Activated CD4-positive, alpha-beta memory T cell treated with anti-CD3 and anti-CD28 coated beads for 36 hours (primary cell): ENCODE measurements at regions not wholly inside any gene's neighbourhood (a gene's known extent, or its start where the extent isn't known, plus 50 kb on each side); places are given as distances from the start of the nearest gene placed in this dataset.
"Not testable (repeated sequence)": the region's sequence is repeated elsewhere in the genome, so short reads cannot be mapped to it uniquely, and the experiment has no call there.

Source experiments
- CTCF ChIA-PET: fragments of 350-600 bp; sonication (Branson Sonifier 250); formaldehyde crosslinking; loops from one replicate; lab custom pipeline; 2021; ENCODE audit warnings: antibody characterized with exemption, inconsistent platforms; lab: Charles Lee
- POLR2A ChIA-PET: fragments of 350-600 bp; sonication (Branson Sonifier 250); formaldehyde crosslinking; loops from one replicate; lab custom pipeline; 2021; ENCODE audit warnings: antibody characterized with exemption; lab: Charles Lee
- DNase-seq: peaks from one replicate; pipeline ENCODE4 v3.0.0-alpha.2; 2020
- H3K27ac Mint-ChIP-seq: one replicate; pipeline ENCODE4 v1.8.0; 2021; ENCODE audit warnings: mixed read lengths
- H3K27me3 Mint-ChIP-seq: one replicate; pipeline ENCODE4 v1.8.0; 2021; ENCODE audit warnings: mixed read lengths
- H3K36me3 Mint-ChIP-seq: one replicate; pipeline ENCODE4 v1.8.0; 2021; ENCODE audit warnings: mixed read lengths
- H3K4me1 Mint-ChIP-seq: one replicate; pipeline ENCODE4 v1.8.0; 2021; ENCODE audit warnings: low read depth, mixed read lengths
- H3K4me3 Mint-ChIP-seq: one replicate; pipeline ENCODE4 v1.8.0; 2021; ENCODE audit warnings: mild to moderate bottlenecking, mixed read lengths
- H3K9me3 Mint-ChIP-seq: one replicate; pipeline ENCODE4 v1.8.0; 2021; ENCODE audit warnings: mixed read lengths
- intact Hi-C: fragments of 100-400 bp; cut with micrococcal nuclease; formaldehyde crosslinking; loops from one replicate; pipeline ENCODE4 v1.15.1; 2023

- DNase-seq, CTCF ChIA-PET, H3K9me3 Mint-ChIP-seq, H3K27me3 Mint-ChIP-seq, H3K36me3 Mint-ChIP-seq, H3K27ac Mint-ChIP-seq, POLR2A ChIA-PET, intact Hi-C loops, H3K4me1 Mint-ChIP-seq: not testable (repeated sequence)
- H3K4me3 Mint-ChIP-seq = peak overlapping the region; percentile 29
Measured at GRCh38 chr10:117838500-117839498, 207.9 kb downstream of the RAB11FIP2 start.

GRCh38 chr10:117856426-117856825 lies 190.3 kb downstream of the RAB11FIP2 start:
- H3K36me3 Mint-ChIP-seq, H3K4me3 Mint-ChIP-seq, CTCF ChIA-PET, DNase-seq, intact Hi-C loops, H3K4me1 Mint-ChIP-seq, POLR2A ChIA-PET, H3K27ac Mint-ChIP-seq, H3K9me3 Mint-ChIP-seq: not testable (repeated sequence)
- H3K27me3 Mint-ChIP-seq = peaks cover 14% of the 10 kb centered on the region

- CTCF ChIA-PET = no interaction called here
- Mint-ChIP-seq H3K27ac (no peak overlapping the region), H3K27me3 (peaks cover 15% of the 10 kb centered on the region), H3K4me1 (no peaks in the 10 kb centered on the region), H3K4me3 (no peak overlapping the region), H3K36me3 (no peaks in the 10 kb centered on the region), H3K9me3 (no peaks in the 10 kb centered on the region)
- DNase-seq = no peak
- intact Hi-C loops = no loop called here
- POLR2A ChIA-PET = no interaction called here
Measured at GRCh38 chr10:117860135-117860534, 186.6 kb downstream of the RAB11FIP2 start.

GRCh38 chr10:117860823-117861222 lies 185.9 kb downstream of the RAB11FIP2 start:
- intact Hi-C loops = no loop called here
- Mint-ChIP-seq H3K4me3 (no peak overlapping the region), H3K4me1 (no peaks in the 10 kb centered on the region), H3K27ac (no peak overlapping the region), H3K36me3 (no peaks in the 10 kb centered on the region), H3K9me3 (no peaks in the 10 kb centered on the region), H3K27me3 (peaks cover 13% of the 10 kb centered on the region)
- ChIA-PET POLR2A (no interaction called here), CTCF (no interaction called here)
- DNase-seq = no peak

GRCh38 chr10:117861329-117861728 lies 185.4 kb downstream of the RAB11FIP2 start:
- no peak overlapping the region for H3K4me3 Mint-ChIP-seq
- no peak for DNase-seq
- intact Hi-C loops = no loop called here
- H3K27ac Mint-ChIP-seq = no peak overlapping the region
- H3K4me1 Mint-ChIP-seq = no peaks in the 10 kb centered on the region
- H3K9me3 Mint-ChIP-seq = no peaks in the 10 kb centered on the region
- no peaks in the 10 kb centered on the region for H3K36me3 Mint-ChIP-seq
- CTCF ChIA-PET = no interaction called here
- peaks cover 16% of the 10 kb centered on the region for H3K27me3 Mint-ChIP-seq
- POLR2A ChIA-PET = no interaction called here

- Mint-ChIP-seq H3K9me3 (no peaks in the 10 kb centered on the region), H3K36me3 (no peaks in the 10 kb centered on the region), H3K27me3 (peaks cover 7% of the 10 kb centered on the region), H3K27ac (no peak overlapping the region), H3K4me3 (no peak overlapping the region), H3K4me1 (no peaks in the 10 kb centered on the region)
- ChIA-PET POLR2A (no interaction called here), CTCF (interaction anchor here (0.6 kb wide), 1 partner anchor 303 kb away, joined by 3 read pairs; no protein-coding TSS in a partner anchor)
- no peak for DNase-seq
- intact Hi-C loops = no loop called here
Measured at GRCh38 chr10:117863771-117864170, 183.0 kb downstream of the RAB11FIP2 start.

GRCh38 chr10:117865945-117866344 lies 180.8 kb downstream of the RAB11FIP2 start:
- intact Hi-C loops = no loop called here
- ChIA-PET CTCF (no interaction called here), POLR2A (no interaction called here)
- Mint-ChIP-seq H3K9me3 (no peaks in the 10 kb centered on the region), H3K27ac (no peak overlapping the region), H3K4me3 (no peak overlapping the region), H3K36me3 (no peaks in the 10 kb centered on the region), H3K27me3 (peaks cover 5% of the 10 kb centered on the region), H3K4me1 (no peaks in the 10 kb centered on the region)
- DNase-seq = no peak

GRCh38 chr10:117868151-117868550 lies 178.6 kb downstream of the RAB11FIP2 start:
- H3K36me3 Mint-ChIP-seq = no peaks in the 10 kb centered on the region
- H3K9me3 Mint-ChIP-seq = no peaks in the 10 kb centered on the region
- intact Hi-C loops = no loop called here
- no peak overlapping the region for H3K4me3 Mint-ChIP-seq
- CTCF ChIA-PET = no interaction called here
- DNase-seq = no peak
- H3K4me1 Mint-ChIP-seq = no peaks in the 10 kb centered on the region
- POLR2A ChIA-PET = no interaction called here
- no peak overlapping the region for H3K27ac Mint-ChIP-seq
- H3K27me3 Mint-ChIP-seq = peaks cover 9% of the 10 kb centered on the region

- ChIA-PET POLR2A (no interaction called here), CTCF (no interaction called here)
- Mint-ChIP-seq H3K4me1 (no peaks in the 10 kb centered on the region), H3K27ac (no peak overlapping the region), H3K27me3 (peaks cover 6% of the 10 kb centered on the region), H3K36me3 (no peaks in the 10 kb centered on the region), H3K9me3 (no peaks in the 10 kb centered on the region), H3K4me3 (no peak overlapping the region)
- intact Hi-C loops = no loop called here
- DNase-seq = no peak
Measured at GRCh38 chr10:117875793-117876192, 170.9 kb downstream of the RAB11FIP2 start.

GRCh38 chr10:117876210-117876609 lies 170.5 kb downstream of the RAB11FIP2 start:
- DNase-seq = no peak
- H3K4me1 Mint-ChIP-seq = no peaks in the 10 kb centered on the region
- no peak overlapping the region for H3K4me3 Mint-ChIP-seq
- peaks cover 6% of the 10 kb centered on the region for H3K27me3 Mint-ChIP-seq
- ChIA-PET CTCF (no interaction called here), POLR2A (no interaction called here)
- intact Hi-C loops = no loop called here
- H3K27ac Mint-ChIP-seq = no peak overlapping the region
- no peaks in the 10 kb centered on the region for H3K36me3 Mint-ChIP-seq
- H3K9me3 Mint-ChIP-seq = no peaks in the 10 kb centered on the region

- Mint-ChIP-seq H3K9me3 (no peaks in the 10 kb centered on the region), H3K36me3 (no peaks in the 10 kb centered on the region), H3K4me3 (no peak overlapping the region), H3K4me1 (no peaks in the 10 kb centered on the region), H3K27me3 (peaks cover 3% of the 10 kb centered on the region), H3K27ac (no peak overlapping the region)
- no peak for DNase-seq
- POLR2A ChIA-PET = no interaction called here
- CTCF ChIA-PET = no interaction called here
- intact Hi-C loops = no loop called here
Measured at GRCh38 chr10:117878626-117879025, 168.1 kb downstream of the RAB11FIP2 start.

GRCh38 chr10:117884093-117884492 lies 162.6 kb downstream of the RAB11FIP2 start:
- ChIA-PET CTCF (no interaction called here), POLR2A (no interaction called here)
- intact Hi-C loops = no loop called here
- Mint-ChIP-seq H3K27me3 (peaks cover 5% of the 10 kb centered on the region), H3K4me3 (no peak overlapping the region), H3K9me3 (no peaks in the 10 kb centered on the region), H3K27ac (no peak overlapping the region), H3K36me3 (no peaks in the 10 kb centered on the region), H3K4me1 (no peaks in the 10 kb centered on the region)
- peak; percentile 18 for DNase-seq

- Mint-ChIP-seq H3K4me1 (no peaks in the 10 kb centered on the region), H3K27ac (no peak overlapping the region), H3K27me3 (peaks cover 5% of the 10 kb centered on the region), H3K9me3 (no peaks in the 10 kb centered on the region), H3K4me3 (no peak overlapping the region), H3K36me3 (no peaks in the 10 kb centered on the region)
- ChIA-PET POLR2A (no interaction called here), CTCF (no interaction called here)
- intact Hi-C loops = no loop called here
- DNase-seq = no peak
Measured at GRCh38 chr10:117884592-117884991, 162.1 kb downstream of the RAB11FIP2 start.
